ENCODE measurements at regions not wholly inside any gene's neighbourhood (a gene's known extent, or its start where the extent isn't known, plus 50 kb on each side); places are given as distances from the start of the nearest gene placed in this dataset.

DNA sequence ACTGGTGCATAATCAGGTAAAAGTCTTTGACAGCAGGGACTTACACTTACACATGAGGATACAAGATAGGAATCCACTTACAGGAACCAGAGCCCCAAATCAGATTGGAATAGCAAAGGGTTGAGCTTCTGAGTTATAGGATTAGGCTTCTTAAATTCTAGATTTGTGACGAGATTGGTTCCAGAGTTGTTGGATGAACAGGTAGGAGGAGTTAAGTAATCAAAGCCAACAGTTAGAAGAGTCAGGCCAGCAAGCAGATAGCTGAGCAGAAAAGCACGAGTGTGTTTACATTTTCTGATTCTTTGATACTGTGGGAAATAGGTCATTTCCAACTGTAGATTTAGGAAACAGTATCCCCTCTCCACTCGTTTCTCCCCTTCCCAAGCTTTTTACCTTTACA, 167.0 kb downstream of the MDFIC start:
- H3K27ac ChIP-seq (replicated peaks) = no peak overlapping the region
- DNase-seq (ENCODE audit: low read depth in 1 of 2, low spot score in 1 of 2) = no peak
- H3K27me3 ChIP-seq (ENCODE audit: insufficient read depth, poor library complexity, severe bottlenecking) = no peaks in the 10 kb centered on the region
- no peak overlapping the region for H3K4me3 ChIP-seq (replicated peaks; ENCODE audit: insufficient read depth, low read length)
- TF ChIP-seq POLR2AphosphoS5 (IDR thresholded peaks at IDR 0.05; ENCODE audit: low read depth) = no peak
- TF ChIP-seq, protein P1, sequence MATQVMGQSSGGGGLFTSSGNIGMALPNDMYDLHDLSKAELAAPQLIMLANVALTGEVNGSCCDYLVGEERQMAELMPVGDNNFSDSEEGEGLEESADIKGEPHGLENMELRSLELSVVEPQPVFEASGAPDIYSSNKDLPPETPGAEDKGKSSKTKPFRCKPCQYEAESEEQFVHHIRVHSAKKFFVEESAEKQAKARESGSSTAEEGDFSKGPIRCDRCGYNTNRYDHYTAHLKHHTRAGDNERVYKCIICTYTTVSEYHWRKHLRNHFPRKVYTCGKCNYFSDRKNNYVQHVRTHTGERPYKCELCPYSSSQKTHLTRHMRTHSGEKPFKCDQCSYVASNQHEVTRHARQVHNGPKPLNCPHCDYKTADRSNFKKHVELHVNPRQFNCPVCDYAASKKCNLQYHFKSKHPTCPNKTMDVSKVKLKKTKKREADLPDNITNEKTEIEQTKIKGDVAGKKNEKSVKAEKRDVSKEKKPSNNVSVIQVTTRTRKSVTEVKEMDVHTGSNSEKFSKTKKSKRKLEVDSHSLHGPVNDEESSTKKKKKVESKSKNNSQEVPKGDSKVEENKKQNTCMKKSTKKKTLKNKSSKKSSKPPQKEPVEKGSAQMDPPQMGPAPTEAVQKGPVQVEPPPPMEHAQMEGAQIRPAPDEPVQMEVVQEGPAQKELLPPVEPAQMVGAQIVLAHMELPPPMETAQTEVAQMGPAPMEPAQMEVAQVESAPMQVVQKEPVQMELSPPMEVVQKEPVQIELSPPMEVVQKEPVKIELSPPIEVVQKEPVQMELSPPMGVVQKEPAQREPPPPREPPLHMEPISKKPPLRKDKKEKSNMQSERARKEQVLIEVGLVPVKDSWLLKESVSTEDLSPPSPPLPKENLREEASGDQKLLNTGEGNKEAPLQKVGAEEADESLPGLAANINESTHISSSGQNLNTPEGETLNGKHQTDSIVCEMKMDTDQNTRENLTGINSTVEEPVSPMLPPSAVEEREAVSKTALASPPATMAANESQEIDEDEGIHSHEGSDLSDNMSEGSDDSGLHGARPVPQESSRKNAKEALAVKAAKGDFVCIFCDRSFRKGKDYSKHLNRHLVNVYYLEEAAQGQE (IDR thresholded peaks at IDR 0.05; ENCODE audit: insufficient replicate concordance, low read depth) = no peak

DNA sequence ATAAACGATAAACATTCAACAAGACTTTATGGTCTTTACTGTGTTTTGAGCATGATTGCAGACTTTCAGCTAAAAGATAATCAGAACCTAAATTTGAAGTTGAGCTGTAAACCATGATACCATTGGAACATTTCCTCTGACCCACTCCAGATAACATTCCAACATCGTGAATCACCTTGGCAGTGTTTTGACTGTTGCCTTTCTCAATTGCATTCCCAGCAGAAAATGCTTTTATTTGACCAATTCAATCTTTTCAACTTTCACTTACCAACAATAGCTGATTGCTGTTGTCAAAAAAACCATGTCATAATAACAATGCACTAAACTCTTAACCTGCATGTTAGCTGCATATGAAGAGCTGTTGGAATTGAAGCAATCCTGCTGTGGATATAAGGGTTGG, 165.5 kb downstream of the MDFIC start:
- H3K4me3 ChIP-seq (replicated peaks; ENCODE audit: insufficient read depth, low read length) = no peak overlapping the region
- DNase-seq (ENCODE audit: low read depth in 1 of 2, low spot score in 1 of 2) = no peak
- H3K27ac ChIP-seq (replicated peaks) = no peak overlapping the region
- TF ChIP-seq SPI1 (IDR thresholded peaks at IDR 0.05; ENCODE audit: borderline replicate concordance, low read depth) (no peak), GABPA (IDR thresholded peaks at IDR 0.05; ENCODE audit: low read depth) (no peak), POLR2AphosphoS5 (IDR thresholded peaks at IDR 0.05; ENCODE audit: low read depth) (no peak)
- TF ChIP-seq, protein P2, sequence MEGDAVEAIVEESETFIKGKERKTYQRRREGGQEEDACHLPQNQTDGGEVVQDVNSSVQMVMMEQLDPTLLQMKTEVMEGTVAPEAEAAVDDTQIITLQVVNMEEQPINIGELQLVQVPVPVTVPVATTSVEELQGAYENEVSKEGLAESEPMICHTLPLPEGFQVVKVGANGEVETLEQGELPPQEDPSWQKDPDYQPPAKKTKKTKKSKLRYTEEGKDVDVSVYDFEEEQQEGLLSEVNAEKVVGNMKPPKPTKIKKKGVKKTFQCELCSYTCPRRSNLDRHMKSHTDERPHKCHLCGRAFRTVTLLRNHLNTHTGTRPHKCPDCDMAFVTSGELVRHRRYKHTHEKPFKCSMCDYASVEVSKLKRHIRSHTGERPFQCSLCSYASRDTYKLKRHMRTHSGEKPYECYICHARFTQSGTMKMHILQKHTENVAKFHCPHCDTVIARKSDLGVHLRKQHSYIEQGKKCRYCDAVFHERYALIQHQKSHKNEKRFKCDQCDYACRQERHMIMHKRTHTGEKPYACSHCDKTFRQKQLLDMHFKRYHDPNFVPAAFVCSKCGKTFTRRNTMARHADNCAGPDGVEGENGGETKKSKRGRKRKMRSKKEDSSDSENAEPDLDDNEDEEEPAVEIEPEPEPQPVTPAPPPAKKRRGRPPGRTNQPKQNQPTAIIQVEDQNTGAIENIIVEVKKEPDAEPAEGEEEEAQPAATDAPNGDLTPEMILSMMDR (IDR thresholded peaks at IDR 0.05; ENCODE audit: insufficient read depth, low read length) = no peak
- TF ChIP-seq, protein P1 (IDR thresholded peaks at IDR 0.05; ENCODE audit: insufficient replicate concordance, low read depth) = no peak
- H3K27me3 ChIP-seq (ENCODE audit: insufficient read depth, poor library complexity, severe bottlenecking) = no peaks in the 10 kb centered on the region

DNA sequence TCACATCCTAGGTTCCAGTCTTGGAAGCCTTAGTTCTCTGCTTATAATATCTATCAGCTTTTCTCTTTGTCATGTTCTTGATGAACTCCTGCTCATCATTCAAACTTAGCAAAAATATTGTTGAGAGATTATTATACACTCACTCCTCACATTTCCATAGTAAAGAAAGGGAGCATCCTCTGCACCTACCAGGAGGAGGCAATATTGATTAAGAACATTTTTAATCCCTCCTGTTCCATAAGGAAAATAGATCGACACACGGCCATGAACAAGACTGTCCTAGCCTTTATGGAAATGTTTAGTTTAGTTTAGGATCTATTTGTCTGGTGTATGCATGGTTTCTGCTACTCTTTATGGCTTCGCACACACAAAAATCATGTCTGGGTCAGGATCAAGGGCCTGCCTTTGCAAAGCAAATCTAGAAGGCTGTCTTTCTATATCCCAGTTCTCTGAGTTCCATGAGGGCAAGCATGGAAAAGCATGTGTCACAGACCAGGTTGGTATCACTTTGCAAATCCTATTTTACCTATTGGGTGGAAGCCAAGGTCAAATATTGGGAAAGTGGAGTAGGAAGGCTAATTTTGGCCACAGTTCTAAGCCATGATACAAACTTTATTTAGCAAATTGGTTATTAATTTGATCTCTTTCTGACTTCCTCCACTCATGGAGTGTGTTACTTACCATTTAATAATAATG, 164.4 kb downstream of the MDFIC start:
- DNase-seq (ENCODE audit: low read depth in 1 of 2, low spot score in 1 of 2) = no peak
- Histone ChIP-seq H3K4me3 (replicated peaks; ENCODE audit: insufficient read depth, low read length) (no peak overlapping the region), H3K27ac (replicated peaks) (no peak overlapping the region), H3K27me3 (ENCODE audit: insufficient read depth, poor library complexity, severe bottlenecking) (no peaks in the 10 kb centered on the region)
- TF ChIP-seq POLR2AphosphoS5 (IDR thresholded peaks at IDR 0.05; ENCODE audit: low read depth) (no peak), GABPA (IDR thresholded peaks at IDR 0.05; ENCODE audit: low read depth) (no peak), SPI1 (IDR thresholded peaks at IDR 0.05; ENCODE audit: borderline replicate concordance, low read depth) (no peak)
- TF ChIP-seq, protein P1 (IDR thresholded peaks at IDR 0.05; ENCODE audit: insufficient replicate concordance, low read depth) = no peak
- TF ChIP-seq, protein P2 (IDR thresholded peaks at IDR 0.05; ENCODE audit: insufficient read depth, low read length) = no peak

All from HL-60 (cell line).